Esophagus muscularis mucosa (tissue), 3 donors: ENCODE measurements at regions not wholly inside any gene's neighbourhood (a gene's known extent, or its start where the extent isn't known, plus 50 kb on each side); places are given as distances from the start of the nearest gene placed in this dataset.

Experiments used
- EP300 ChIP-seq: sonication (generic); formaldehyde crosslinking; IDR thresholded peaks from one replicate; pipeline ENCODE4 v1.6.1; 2017; ENCODE audit warnings: antibody characterized with exemption
- TF ChIP-seq, protein P1 (sequence below), 3 experiments: fragments of 200-600 bp in 2 of 3; fragments of 450-650 bp in 1 of 3; sonication (generic) in 2 of 3; IDR thresholded peaks; one replicate each; pipeline ENCODE4 v1.5.1; 2017 to 2019; ENCODE audit warnings: antibody characterized with exemption in 3 of 3, mild to moderate bottlenecking in 2 of 3, moderate library complexity in 1 of 3

DNA sequence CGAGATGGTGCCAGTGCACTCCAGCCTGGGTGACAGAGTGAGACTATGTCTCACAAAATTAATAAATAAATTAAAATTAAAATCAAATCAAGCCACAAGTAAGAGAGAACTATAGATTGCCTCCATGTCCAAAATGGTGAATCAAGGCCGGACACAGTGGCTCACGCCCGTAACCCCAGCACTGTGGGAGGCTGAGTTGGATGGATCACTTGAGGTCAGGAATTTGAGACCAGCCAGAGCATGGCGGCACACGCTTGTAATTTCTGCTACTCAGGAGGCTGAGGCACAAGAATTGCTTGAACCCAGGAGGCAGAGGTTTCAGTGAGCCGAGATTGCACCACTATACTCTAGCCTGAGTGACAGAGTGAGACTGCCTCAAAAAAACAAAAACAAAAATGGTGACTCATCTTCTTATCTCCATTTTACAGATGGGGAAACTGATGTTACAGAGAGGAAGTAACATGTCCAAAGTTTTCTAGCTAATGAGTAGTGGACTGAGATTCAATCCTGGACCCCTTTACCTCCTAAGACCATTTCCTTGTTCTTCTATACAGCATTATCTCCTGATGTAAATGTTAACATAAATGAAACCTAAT, 99.0 kb upstream of the HNRNPU start:
- TF ChIP-seq EP300, result no peak
- TF ChIP-seq, protein P1, sequence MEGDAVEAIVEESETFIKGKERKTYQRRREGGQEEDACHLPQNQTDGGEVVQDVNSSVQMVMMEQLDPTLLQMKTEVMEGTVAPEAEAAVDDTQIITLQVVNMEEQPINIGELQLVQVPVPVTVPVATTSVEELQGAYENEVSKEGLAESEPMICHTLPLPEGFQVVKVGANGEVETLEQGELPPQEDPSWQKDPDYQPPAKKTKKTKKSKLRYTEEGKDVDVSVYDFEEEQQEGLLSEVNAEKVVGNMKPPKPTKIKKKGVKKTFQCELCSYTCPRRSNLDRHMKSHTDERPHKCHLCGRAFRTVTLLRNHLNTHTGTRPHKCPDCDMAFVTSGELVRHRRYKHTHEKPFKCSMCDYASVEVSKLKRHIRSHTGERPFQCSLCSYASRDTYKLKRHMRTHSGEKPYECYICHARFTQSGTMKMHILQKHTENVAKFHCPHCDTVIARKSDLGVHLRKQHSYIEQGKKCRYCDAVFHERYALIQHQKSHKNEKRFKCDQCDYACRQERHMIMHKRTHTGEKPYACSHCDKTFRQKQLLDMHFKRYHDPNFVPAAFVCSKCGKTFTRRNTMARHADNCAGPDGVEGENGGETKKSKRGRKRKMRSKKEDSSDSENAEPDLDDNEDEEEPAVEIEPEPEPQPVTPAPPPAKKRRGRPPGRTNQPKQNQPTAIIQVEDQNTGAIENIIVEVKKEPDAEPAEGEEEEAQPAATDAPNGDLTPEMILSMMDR (IDR thresholded peaks at IDR 0.05), result no peak
